ENCODE measurements at regions not wholly inside any gene's neighbourhood (a gene's known extent, or its start where the extent isn't known, plus 50 kb on each side); places are given as distances from the start of the nearest gene placed in this dataset.

DNA sequence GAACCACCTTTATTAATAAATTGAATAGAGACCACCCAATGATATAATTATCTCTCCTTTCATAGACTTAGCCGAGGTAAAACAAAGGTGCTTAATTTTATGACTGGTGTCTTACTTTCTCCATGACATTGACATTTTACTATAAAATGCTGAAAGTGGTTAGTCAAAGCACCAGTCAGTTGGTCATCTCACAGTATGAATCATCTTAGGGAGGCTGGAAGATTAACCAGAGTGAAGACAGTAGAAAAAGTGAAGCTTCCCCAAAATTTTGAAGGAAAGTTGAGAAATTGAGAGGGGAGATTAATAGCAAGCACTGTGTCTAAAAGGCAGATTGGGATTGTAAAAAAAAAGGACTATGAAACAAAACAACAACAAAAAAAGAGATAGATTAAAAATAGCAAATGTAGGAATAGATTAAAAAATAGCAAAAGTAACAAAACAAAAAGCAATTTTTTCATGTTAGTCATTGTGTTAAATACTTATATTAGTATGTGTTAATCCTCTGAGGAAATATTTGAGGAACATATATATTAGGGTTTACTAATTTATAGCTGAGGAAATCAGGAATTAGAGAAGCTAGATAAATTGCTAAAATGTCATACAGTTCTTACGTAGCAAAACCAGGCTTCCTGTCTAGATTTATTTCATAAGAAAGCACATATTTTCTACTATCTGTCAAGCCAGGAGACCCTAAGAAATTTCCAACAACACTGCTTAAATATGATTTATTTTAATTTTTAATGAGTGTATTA, 557.3 kb upstream of the ANO5 start:
- no peak for DNase-seq (ENCODE audit: low read depth, low spot score)
- H3K4me1 Mint-ChIP-seq, result no peaks in the 10 kb centered on the region
- H3K4me3 Mint-ChIP-seq, result no peak overlapping the region
- no peaks in the 10 kb centered on the region for H3K36me3 Mint-ChIP-seq (ENCODE audit: low read depth)
- no peaks in the 10 kb centered on the region for H3K27me3 Mint-ChIP-seq (ENCODE audit: low read depth)
- no peaks in the 10 kb centered on the region for H3K9me3 Mint-ChIP-seq
- H3K27ac Mint-ChIP-seq (ENCODE audit: unreplicated experiment), result no peak overlapping the region
- no peak for TF ChIP-seq CTCF (conservative IDR thresholded peaks at IDR 0.05)

DNA sequence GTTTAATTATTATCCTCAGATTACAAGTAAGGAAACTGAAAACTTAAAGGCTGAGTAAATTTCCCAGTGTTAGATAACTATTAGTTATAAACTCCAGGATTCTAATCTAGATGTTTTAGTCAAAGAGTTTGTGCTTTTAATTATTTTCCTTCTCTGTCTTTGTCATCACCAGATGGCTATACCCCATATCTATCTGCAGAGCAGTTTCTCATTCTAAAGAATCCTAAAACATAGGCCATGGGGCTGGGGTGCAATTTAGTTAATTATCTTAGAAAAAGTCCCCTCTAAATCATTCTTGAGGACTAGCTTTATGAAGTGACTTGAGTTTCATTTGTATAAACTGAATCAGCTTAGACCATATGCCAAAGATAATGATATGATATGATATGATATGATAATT, 556.3 kb upstream of the ANO5 start:
- Mint-ChIP-seq H3K4me3 (no peak overlapping the region), H3K36me3 (ENCODE audit: low read depth) (no peaks in the 10 kb centered on the region), H3K27ac (ENCODE audit: unreplicated experiment) (no peak overlapping the region), H3K27me3 (ENCODE audit: low read depth) (no peaks in the 10 kb centered on the region), H3K4me1 (no peaks in the 10 kb centered on the region), H3K9me3 (no peaks in the 10 kb centered on the region)
- no peak for TF ChIP-seq CTCF (conservative IDR thresholded peaks at IDR 0.05)
- no peak for DNase-seq (ENCODE audit: low read depth, low spot score)

DNA sequence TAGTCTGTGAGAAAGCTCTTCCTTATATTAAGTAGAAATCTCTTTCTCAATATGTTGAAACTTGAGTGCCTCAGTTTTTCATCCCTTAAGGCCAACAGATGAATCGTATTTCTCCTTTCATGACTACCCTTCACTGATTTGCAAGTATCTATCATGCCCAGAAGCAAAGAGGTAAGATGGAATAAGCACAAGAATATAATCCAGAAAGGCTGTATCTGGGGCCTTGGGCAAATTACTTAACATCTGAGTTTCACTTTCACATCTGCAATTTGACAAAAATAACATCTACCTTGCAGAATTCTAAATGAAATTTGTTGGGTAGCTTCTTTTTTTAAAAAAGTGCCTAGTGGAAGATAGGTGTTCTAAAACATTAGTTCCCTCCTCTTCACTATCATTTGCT, 552.4 kb upstream of the ANO5 start:
- peaks cover 6% of the 10 kb centered on the region for H3K9me3 Mint-ChIP-seq
- no peaks in the 10 kb centered on the region for H3K27me3 Mint-ChIP-seq (ENCODE audit: low read depth)
- no peak overlapping the region for H3K4me3 Mint-ChIP-seq
- TF ChIP-seq CTCF (conservative IDR thresholded peaks at IDR 0.05), result no peak
- no peaks in the 10 kb centered on the region for H3K36me3 Mint-ChIP-seq (ENCODE audit: low read depth)
- DNase-seq (ENCODE audit: low read depth, low spot score), result no peak
- no peak overlapping the region for H3K27ac Mint-ChIP-seq (ENCODE audit: unreplicated experiment)
- H3K4me1 Mint-ChIP-seq, result no peaks in the 10 kb centered on the region

- DNase-seq (ENCODE audit: low read depth, low spot score), result no peak
- peaks cover 6% of the 10 kb centered on the region for H3K9me3 Mint-ChIP-seq
- H3K27ac Mint-ChIP-seq (ENCODE audit: unreplicated experiment), result no peak overlapping the region
- no peaks in the 10 kb centered on the region for H3K27me3 Mint-ChIP-seq (ENCODE audit: low read depth)
- no peaks in the 10 kb centered on the region for H3K36me3 Mint-ChIP-seq (ENCODE audit: low read depth)
- TF ChIP-seq CTCF (conservative IDR thresholded peaks at IDR 0.05), result no peak
- H3K4me3 Mint-ChIP-seq, result no peak overlapping the region
- no peaks in the 10 kb centered on the region for H3K4me1 Mint-ChIP-seq
Observed at GRCh38 chr11:21641869-21642268, 551.0 kb upstream of the ANO5 start.

GRCh38 chr11:21646351-21646750, 546.5 kb upstream of the ANO5 start:
- no peaks in the 10 kb centered on the region for H3K27me3 Mint-ChIP-seq (ENCODE audit: low read depth)
- TF ChIP-seq CTCF (conservative IDR thresholded peaks at IDR 0.05), result no peak
- H3K36me3 Mint-ChIP-seq (ENCODE audit: low read depth), result no peaks in the 10 kb centered on the region
- H3K4me1 Mint-ChIP-seq, result peaks cover under 1% of the 10 kb centered on the region
- DNase-seq (ENCODE audit: low read depth, low spot score), result no peak
- H3K27ac Mint-ChIP-seq (ENCODE audit: unreplicated experiment), result no peak overlapping the region
- H3K9me3 Mint-ChIP-seq, result peaks cover 6% of the 10 kb centered on the region
- H3K4me3 Mint-ChIP-seq, result no peak overlapping the region
